GOT3 (cell line): ENCODE measurements at regions not wholly inside any gene's neighbourhood (a gene's known extent, or its start where the extent isn't known, plus 50 kb on each side); places are given as distances from the start of the nearest gene placed in this dataset.
"Not testable (repeated sequence)": the region's sequence is repeated elsewhere in the genome, so short reads cannot be mapped to it uniquely, and the experiment has no call there.

Experiments used
- DNase-seq: peaks from one replicate; lab custom pipeline; 2025; ENCODE audit warnings: mixed read lengths; lab: John Stamatoyannopoulos, UW

DNA sequence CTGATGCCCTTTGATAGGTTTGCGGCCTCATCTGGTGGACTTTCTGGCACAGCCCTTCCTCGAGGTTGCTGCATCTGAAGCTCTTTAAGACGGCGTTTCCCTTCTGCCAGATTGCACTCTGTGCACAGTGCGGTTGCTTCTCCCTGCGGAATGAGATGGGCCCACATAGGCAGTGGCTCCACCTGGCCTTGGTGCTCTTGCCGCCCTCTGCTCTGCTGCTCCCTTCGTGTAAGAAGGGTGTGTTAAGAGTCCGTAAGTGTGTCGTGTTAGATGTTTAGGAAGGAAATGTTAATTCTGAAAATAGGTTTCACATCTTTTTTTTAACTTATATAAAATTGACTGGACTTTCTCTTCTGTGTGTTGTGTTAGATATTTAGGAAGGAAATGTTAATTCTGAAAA lies 240.3 kb downstream of the RTP5 start:
- DNase-seq = not testable (repeated sequence)

DNA sequence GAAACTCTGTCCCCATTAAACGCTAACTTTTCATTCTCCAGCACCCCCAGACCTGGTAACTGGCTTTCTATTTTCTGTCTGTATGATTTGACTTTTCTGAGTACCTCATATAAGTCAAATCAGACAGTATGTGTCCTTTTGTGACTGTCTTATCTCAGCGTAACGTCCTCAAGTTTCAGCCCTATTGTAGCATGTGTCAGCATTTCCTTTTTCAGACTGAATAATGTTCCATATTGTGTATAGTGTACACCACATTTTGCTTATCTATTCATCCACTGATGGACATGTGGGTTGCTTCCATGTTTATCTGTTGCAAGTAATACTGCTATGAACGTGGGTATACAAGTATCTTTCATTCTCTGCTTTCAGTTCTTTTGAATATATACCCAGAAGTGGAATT lies 242.4 kb downstream of the RTP5 start:
- not testable (repeated sequence) for DNase-seq

GRCh38 chr2:242113492-242113891 lies 244.0 kb downstream of the RTP5 start:
- DNase-seq = not testable (repeated sequence)

DNA sequence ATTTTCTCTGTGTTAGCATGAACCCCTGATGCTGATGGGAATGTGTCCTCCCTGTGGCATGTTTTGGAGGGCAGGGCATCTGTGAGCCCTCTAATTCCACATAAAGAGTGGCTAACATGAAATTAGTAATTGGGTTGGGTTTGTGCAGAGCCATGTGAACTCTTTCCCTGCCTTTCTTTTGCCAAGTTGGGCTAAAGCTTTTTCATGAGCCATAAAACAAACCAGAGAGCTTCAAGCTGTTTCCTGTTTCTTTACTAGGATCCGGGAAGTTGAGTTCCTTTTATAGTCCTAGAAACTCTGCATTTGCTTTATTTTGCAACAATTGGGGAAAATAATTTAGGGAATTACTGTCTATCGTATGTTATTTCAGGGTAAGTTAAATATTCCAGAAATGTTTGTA lies 247.1 kb downstream of the RTP5 start:
- DNase-seq = not testable (repeated sequence)

GRCh38 chr2:242117305-242117704 lies 247.8 kb downstream of the RTP5 start:
- not testable (repeated sequence) for DNase-seq

- DNase-seq = not testable (repeated sequence)
Observed at GRCh38 chr2:242119682-242120081, 250.2 kb downstream of the RTP5 start.

- not testable (repeated sequence) for DNase-seq
Observed at GRCh38 chr2:242130682-242131081, 261.2 kb downstream of the RTP5 start.

- not testable (repeated sequence) for DNase-seq
Observed at GRCh38 chr2:242159921-242160320, 290.4 kb downstream of the RTP5 start.

GRCh38 chr2:242165115-242165514 lies 295.6 kb downstream of the RTP5 start:
- not testable (repeated sequence) for DNase-seq

DNA sequence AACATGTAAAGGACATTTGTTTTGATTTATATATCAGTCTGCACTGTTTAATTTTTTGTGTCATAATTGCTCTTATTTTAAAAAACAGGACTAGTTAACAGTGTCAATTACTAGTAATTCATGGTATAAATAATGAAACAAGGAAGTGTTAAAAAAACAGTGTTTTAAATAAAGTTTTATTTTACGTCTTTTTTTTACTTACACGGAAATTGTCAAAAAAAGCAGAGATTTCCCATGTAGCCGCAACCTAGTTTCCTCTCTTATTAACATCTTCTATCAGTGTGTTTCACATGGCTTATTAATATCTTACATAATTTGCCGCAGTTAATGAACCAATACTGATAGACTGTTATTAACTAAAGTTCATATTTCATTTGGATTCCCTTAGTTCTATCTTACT lies 301.8 kb downstream of the RTP5 start:
- not testable (repeated sequence) for DNase-seq
